SK-N-MC (cell line): ENCODE measurements at regions not wholly inside any gene's neighbourhood (a gene's known extent, or its start where the extent isn't known, plus 50 kb on each side); places are given as distances from the start of the nearest gene placed in this dataset.

Source experiments
- DNase-seq: peaks from one replicate; pipeline ENCODE4 v3.0.0-alpha.2; 2011; ENCODE audit warnings: low read depth, low spot score
- H3K27ac ChIP-seq: fragments of 200-600 bp; sonication (generic); 2 replicates; pipeline ENCODE4 v1.5.1; 2016; ENCODE audit warnings: mixed run types
- H3K36me3 ChIP-seq: fragments of 200-600 bp; sonication (generic); 2 replicates; pipeline ENCODE4 v1.6.1; 2017; ENCODE audit warnings: antibody characterized with exemption, low read length, mixed read lengths; ENCODE audit not compliant: insufficient read depth
- H3K4me3 ChIP-seq: fragments of 200-600 bp; sonication (generic); 2 replicates; pipeline ENCODE4 v1.5.1; 2016
- H3K9ac ChIP-seq: fragments of 200-600 bp; sonication (generic); 2 replicates; pipeline ENCODE4 v1.8.0; 2017; ENCODE audit warnings: mixed run types, mixed read lengths; ENCODE audit not compliant: insufficient read length
- H3K9me3 ChIP-seq: fragments of 200-600 bp; sonication (generic); 2 replicates; pipeline ENCODE4 v1.6.1; 2017; ENCODE audit warnings: low read depth, mild to moderate bottlenecking, antibody characterized with exemption, low read length, moderate library complexity, mixed read lengths
- EZH2 ChIP-seq: fragments of 200-600 bp; sonication (generic); IDR thresholded peaks from one replicate; pipeline ENCODE4 v1.6.1; 2017; ENCODE audit warnings: antibody characterized with exemption
- FOXP2 ChIP-seq: optimal IDR thresholded peaks from 2 replicates; pipeline ENCODE3; 2011; ENCODE audit warnings: mild to moderate bottlenecking, moderate library complexity; ENCODE audit not compliant: insufficient read depth; ENCODE audit errors: extremely low read length, control extremely low read depth
- POLR2AphosphoS5 ChIP-seq: IDR thresholded peaks from 2 replicates; pipeline ENCODE4 v1.6.1; 2012; ENCODE audit warnings: mild to moderate bottlenecking, low read depth, low read length, borderline replicate concordance

DNA sequence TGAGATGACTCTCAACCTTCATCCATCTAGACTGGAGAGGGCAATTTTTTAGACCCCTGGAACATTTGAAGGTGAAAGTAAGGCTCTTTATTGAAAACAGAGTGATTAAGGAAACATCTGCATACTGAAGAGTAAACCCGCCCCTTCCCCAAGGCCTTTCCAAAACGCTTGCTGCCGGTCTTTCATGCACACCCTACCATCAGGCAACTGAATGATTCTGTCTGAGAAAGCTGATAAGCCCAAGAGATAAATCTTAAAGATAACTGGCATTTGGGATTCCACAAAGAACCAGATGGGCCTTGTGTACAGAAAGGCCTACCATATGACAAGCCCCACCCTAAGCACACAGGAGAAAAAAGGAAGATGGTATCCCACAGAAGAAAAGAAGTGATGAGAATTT lies 54.4 kb upstream of the PIK3R1 start:
- no peak overlapping the region for H3K4me3 ChIP-seq
- TF ChIP-seq POLR2AphosphoS5 (no peak), EZH2 (no peak), FOXP2 (no peak)
- no peaks in the 10 kb centered on the region for H3K36me3 ChIP-seq
- H3K27ac ChIP-seq = no peak overlapping the region
- no peak for DNase-seq
- no peak overlapping the region for H3K9ac ChIP-seq
- no peaks in the 10 kb centered on the region for H3K9me3 ChIP-seq

DNA sequence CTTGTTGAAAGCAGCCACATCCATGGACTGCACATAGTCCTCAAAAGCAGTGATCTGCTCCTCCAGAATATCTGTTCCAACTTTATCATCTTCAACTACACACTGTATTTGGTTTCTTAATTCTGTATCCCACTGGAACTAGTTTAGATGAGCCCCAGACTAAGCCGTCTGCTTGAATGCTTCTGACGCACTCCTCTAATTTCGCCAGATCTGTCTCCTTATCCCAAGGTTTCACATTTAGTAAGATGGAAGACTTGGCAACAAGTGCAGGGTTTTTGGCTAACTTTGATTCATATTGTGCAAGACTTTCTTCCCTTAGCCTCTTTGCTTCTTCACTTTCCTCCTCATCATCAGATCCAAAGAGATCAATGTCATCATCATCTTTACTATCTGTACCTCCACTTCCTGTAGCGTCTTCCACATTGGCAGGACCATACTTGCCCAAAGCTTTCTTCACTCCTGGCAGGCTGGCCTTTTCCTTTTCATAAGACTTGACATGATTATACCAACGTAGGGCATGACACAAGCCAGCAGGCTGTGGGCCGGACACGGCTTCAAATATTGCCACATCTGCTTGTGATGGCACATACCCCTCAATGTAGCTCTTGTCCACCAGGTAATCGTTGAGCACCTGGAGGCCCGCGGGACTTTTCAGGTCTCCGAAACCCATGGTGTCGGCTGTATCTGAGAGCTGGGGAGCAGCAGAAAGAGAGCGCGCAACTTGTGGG lies 56.2 kb upstream of the PIK3R1 start:
- Histone ChIP-seq H3K9me3 (no peaks in the 10 kb centered on the region), H3K36me3 (no peaks in the 10 kb centered on the region), H3K27ac (no peak overlapping the region), H3K4me3 (no peak overlapping the region), H3K9ac (no peak overlapping the region)
- TF ChIP-seq POLR2AphosphoS5 (no peak), FOXP2 (no peak), EZH2 (no peak)
- no peak for DNase-seq

DNA sequence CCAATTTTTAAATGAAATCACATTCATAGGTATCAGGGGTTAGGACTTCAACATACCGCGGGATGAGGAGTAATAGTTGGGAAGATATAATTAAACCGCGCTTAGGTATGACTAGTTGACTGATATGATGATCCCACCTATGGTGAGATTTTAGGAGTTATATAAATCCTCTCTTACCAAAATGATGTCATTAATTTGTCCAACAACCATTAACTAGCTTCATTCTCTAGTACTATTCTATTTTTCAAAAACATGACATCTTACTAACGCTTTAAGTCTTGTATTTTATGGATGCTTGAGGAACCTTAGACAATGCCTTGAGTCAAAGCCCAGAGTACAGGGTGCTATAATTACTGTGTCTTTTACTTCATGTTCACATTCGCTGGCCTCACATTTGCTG lies 59.6 kb upstream of the PIK3R1 start:
- TF ChIP-seq EZH2 = no peak
- no peak for TF ChIP-seq FOXP2
- no peak for TF ChIP-seq POLR2AphosphoS5
- no peak overlapping the region for H3K27ac ChIP-seq
- H3K9me3 ChIP-seq = no peaks in the 10 kb centered on the region
- H3K4me3 ChIP-seq = no peak overlapping the region
- DNase-seq = no peak
- no peak overlapping the region for H3K9ac ChIP-seq
- no peaks in the 10 kb centered on the region for H3K36me3 ChIP-seq

DNA sequence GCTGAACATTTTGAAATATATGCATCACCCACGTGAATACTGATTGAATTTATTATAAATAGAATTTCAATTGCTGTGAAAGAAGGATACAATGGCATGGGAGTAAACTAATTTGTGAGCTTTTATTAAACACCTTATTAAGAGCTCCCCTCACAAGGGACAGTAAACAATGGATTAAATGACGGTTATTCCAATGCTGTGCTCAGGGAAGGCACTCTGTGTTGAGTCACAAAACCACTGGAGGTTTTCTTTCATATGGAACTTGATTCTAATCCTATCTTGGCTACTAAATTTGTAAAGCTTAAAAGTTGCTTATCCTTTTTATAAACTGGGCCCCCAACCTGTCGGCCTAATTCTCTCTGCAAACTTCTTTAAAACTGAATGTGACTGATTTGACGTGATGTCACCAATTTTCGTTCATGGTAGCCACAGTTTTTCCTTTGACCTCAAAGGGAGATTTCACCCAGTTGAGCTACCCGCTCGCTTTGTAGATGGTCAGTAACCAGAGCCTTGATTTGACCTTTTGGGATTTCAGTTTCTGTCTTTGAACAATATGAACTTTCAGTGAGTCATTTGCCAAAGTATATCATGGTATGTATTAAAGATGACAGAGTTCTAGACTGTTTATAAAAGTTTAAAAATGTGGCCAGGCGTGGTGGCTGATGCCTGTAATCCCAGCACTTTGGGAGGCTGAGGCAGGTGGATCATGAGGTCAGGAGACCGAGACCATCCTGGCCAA lies 61.3 kb upstream of the PIK3R1 start:
- Histone ChIP-seq H3K4me3 (no peak overlapping the region), H3K27ac (no peak overlapping the region)
- TF ChIP-seq FOXP2 (no peak), EZH2 (no peak), POLR2AphosphoS5 (no peak)

DNA sequence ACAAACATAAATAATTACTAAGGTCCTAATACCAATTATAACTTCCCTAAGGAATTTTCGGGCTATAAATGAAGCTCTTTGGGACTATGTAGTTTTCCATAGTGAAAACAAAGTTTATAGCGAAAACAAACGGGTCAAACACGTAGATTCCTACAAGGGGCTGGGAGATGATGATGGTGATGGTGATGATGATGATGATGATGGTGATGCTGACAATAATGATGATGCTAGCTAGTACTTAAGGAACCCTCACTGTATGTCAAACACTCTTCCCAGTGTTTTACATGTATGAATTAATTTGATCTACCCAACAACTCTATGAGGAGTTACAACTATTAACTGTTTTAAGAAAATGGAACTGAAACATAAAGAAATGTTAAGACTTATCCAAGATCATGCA lies 63.7 kb upstream of the PIK3R1 start:
- no peak for DNase-seq
- H3K27ac ChIP-seq = no peak overlapping the region
- H3K9ac ChIP-seq = no peak overlapping the region
- H3K9me3 ChIP-seq = no peaks in the 10 kb centered on the region
- no peaks in the 10 kb centered on the region for H3K36me3 ChIP-seq
- H3K4me3 ChIP-seq = no peak overlapping the region
- TF ChIP-seq POLR2AphosphoS5 = no peak
- TF ChIP-seq EZH2 = no peak
- no peak for TF ChIP-seq FOXP2

More for the DNA sequence above, 61.3 kb upstream of the PIK3R1 start:
- H3K36me3 ChIP-seq = no peaks in the 10 kb centered on the region
- no peaks in the 10 kb centered on the region for H3K9me3 ChIP-seq
- DNase-seq = no peak
- H3K9ac ChIP-seq = no peak overlapping the region

GRCh38 chr5:68149189-68149588 lies 66.4 kb upstream of the PIK3R1 start:
- H3K9me3 ChIP-seq = no peaks in the 10 kb centered on the region
- no peak for DNase-seq
- no peaks in the 10 kb centered on the region for H3K36me3 ChIP-seq
- no peak overlapping the region for H3K9ac ChIP-seq
- H3K4me3 ChIP-seq = no peak overlapping the region
- H3K27ac ChIP-seq = no peak overlapping the region
- no peak for TF ChIP-seq FOXP2
- no peak for TF ChIP-seq POLR2AphosphoS5
- no peak for TF ChIP-seq EZH2

DNA sequence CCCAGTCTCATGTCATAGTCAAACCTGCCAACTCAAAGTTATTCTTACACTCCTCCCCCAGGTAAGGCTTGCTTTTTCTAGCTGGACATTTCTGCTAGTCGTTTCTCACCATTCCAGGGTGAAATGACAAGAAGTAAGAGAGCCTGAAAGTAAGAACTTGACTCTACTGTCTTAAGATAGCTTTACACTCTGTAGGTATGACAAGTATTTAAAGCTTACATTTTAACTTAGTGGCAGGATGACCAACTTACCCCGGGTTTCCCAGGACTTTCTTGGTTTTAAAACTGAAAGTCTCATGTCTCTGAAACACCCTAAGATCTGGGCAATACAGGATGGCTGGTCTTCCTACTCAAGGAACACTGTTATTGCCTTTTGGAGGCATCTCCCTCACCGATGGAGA lies 67.5 kb upstream of the PIK3R1 start:
- DNase-seq = no peak
- no peak overlapping the region for H3K9ac ChIP-seq
- TF ChIP-seq FOXP2 = no peak
- TF ChIP-seq EZH2 = no peak
- no peak for TF ChIP-seq POLR2AphosphoS5
- no peak overlapping the region for H3K27ac ChIP-seq
- no peaks in the 10 kb centered on the region for H3K36me3 ChIP-seq
- no peaks in the 10 kb centered on the region for H3K9me3 ChIP-seq
- H3K4me3 ChIP-seq = no peak overlapping the region

DNA sequence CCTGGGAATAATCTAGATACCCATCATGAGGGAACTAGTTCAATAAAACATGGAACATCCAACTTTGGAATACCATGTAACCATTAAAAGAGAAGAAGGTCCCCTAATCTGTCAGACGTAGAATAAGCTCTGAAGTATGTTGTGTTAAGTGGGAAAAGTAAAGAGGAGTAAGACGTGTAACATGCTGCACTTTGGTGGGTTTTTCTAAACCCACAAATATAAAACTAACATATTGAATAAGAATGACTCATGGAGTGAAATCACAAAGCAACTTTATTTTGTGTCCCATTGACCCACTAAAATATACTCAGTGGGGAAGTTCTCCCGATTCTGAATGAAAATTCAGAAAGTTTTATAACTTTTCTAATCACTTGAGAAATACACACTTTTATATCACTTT lies 67.9 kb upstream of the PIK3R1 start:
- no peaks in the 10 kb centered on the region for H3K9me3 ChIP-seq
- no peak overlapping the region for H3K27ac ChIP-seq
- TF ChIP-seq FOXP2 = no peak
- TF ChIP-seq EZH2 = no peak
- no peak for TF ChIP-seq POLR2AphosphoS5
- DNase-seq = no peak
- H3K36me3 ChIP-seq = no peaks in the 10 kb centered on the region
- H3K4me3 ChIP-seq = no peak overlapping the region
- H3K9ac ChIP-seq = no peak overlapping the region

DNA sequence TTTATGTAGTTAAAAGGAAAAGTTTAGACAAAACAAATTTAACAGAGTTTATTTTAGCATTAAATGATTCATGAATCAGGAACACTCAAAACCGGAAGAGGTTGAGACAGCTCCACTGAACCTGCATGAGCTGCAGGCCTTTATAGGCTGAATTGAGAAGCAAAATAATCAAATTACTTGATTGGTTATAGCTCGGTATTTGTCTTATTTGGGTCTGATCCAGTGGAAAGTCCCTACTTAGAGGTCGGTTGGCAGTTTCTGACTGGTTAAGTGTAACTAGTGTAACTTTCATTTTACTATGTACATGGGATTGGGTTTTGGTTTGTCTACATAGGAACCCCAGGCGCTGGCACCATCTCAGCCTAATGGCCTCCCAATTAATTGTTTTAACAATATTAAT lies 74.1 kb upstream of the PIK3R1 start:
- TF ChIP-seq EZH2 (no peak), FOXP2 (no peak), POLR2AphosphoS5 (no peak)
- Histone ChIP-seq H3K36me3 (no peaks in the 10 kb centered on the region), H3K4me3 (no peak overlapping the region), H3K9me3 (no peaks in the 10 kb centered on the region), H3K9ac (no peak overlapping the region), H3K27ac (no peak overlapping the region)
- DNase-seq = no peak
